DND-41 (cell line): ENCODE measurements at regions not wholly inside any gene's neighbourhood (a gene's known extent, or its start where the extent isn't known, plus 50 kb on each side); places are given as distances from the start of the nearest gene placed in this dataset.

Experiments
- EZH2 ChIP-seq: IDR thresholded peaks from 3 replicates; pipeline ENCODE4 v1.6.1; 2012; ENCODE audit warnings: borderline replicate concordance, low read depth, mild to moderate bottlenecking, moderate library complexity, low read length, inconsistent platforms; ENCODE audit not compliant: severe bottlenecking
- TF ChIP-seq, protein P1 (sequence below): IDR thresholded peaks from 2 replicates; pipeline ENCODE4 v1.5.1; 2012; ENCODE audit warnings: borderline replicate concordance, low read length, moderate library complexity, mild to moderate bottlenecking; ENCODE audit not compliant: poor library complexity, severe bottlenecking; ENCODE audit errors: extremely low read depth

DNA sequence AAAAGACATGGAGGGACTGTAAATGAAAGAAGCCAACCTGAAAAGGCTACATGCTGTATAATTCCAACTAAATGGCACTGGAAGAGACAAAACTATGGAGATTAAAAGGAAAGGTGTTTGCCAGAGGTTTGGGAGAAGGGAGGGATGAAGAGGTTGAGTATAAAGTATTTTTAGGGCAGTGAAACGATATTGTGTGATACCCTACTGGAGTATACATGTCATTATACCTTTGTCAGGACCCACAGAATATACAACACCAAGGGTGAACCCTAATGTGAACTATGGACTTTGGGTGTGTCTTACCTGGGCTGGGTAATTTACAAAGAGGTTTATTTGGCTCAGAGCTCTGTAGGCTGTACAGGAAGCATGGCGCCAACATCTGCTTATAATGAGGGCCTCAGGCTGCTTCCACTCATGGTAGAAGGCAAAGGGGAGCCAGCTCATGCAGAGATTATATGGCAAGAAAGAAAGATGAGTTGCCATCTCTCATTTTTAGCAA, 73.4 kb downstream of the CD2 start:
- TF ChIP-seq, protein P1, sequence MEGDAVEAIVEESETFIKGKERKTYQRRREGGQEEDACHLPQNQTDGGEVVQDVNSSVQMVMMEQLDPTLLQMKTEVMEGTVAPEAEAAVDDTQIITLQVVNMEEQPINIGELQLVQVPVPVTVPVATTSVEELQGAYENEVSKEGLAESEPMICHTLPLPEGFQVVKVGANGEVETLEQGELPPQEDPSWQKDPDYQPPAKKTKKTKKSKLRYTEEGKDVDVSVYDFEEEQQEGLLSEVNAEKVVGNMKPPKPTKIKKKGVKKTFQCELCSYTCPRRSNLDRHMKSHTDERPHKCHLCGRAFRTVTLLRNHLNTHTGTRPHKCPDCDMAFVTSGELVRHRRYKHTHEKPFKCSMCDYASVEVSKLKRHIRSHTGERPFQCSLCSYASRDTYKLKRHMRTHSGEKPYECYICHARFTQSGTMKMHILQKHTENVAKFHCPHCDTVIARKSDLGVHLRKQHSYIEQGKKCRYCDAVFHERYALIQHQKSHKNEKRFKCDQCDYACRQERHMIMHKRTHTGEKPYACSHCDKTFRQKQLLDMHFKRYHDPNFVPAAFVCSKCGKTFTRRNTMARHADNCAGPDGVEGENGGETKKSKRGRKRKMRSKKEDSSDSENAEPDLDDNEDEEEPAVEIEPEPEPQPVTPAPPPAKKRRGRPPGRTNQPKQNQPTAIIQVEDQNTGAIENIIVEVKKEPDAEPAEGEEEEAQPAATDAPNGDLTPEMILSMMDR: no peak
- no peak for TF ChIP-seq EZH2
